GM13977 (cell line): ENCODE measurements at regions not wholly inside any gene's neighbourhood (a gene's known extent, or its start where the extent isn't known, plus 50 kb on each side); places are given as distances from the start of the nearest gene placed in this dataset.

Experiments used
- DNase-seq: peaks from one replicate; pipeline ENCODE4 v3.0.0; 2012; ENCODE audit warnings: low spot score
- in situ Hi-C: fragments of 300-500 bp; cut with MboI; formaldehyde crosslinking; loops from one replicate; pipeline ENCODE4 v1.12.0; 2022; ENCODE audit warnings: low sequenced_read_pairs, low pct_unique_long_range_greater_than_20kb, mixed read lengths, inconsistent platforms; ENCODE audit not compliant: unreplicated experiment
- TF ChIP-seq, protein P1 (sequence below): IDR thresholded peaks from 2 replicates; pipeline ENCODE4 v1.5.1; 2012; ENCODE audit warnings: mild to moderate bottlenecking, control low read depth; ENCODE audit not compliant: insufficient read depth; ENCODE audit errors: extremely low read depth, missing control alignments

DNA sequence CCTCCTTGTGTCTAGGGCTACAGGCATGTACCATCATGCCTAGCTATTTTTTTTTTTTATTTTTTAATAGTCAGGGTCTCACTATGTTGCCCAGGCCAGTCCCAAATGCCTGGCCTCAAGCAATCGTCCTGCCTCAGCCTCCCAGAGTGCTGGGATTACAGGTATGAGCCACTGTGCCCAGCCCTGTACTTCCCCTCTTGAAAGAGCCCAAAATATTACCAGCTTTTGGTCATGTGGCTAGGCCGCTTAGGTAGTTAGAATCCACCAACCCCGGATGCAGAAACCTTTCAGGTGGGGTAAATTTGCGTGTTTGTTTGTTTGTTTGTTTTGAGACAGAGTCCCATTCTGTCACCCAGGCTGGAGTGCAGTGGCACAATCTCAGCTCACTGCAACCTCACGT, 132.8 kb upstream of the C2CD4B start:
- no peak for DNase-seq
- TF ChIP-seq, protein P1, sequence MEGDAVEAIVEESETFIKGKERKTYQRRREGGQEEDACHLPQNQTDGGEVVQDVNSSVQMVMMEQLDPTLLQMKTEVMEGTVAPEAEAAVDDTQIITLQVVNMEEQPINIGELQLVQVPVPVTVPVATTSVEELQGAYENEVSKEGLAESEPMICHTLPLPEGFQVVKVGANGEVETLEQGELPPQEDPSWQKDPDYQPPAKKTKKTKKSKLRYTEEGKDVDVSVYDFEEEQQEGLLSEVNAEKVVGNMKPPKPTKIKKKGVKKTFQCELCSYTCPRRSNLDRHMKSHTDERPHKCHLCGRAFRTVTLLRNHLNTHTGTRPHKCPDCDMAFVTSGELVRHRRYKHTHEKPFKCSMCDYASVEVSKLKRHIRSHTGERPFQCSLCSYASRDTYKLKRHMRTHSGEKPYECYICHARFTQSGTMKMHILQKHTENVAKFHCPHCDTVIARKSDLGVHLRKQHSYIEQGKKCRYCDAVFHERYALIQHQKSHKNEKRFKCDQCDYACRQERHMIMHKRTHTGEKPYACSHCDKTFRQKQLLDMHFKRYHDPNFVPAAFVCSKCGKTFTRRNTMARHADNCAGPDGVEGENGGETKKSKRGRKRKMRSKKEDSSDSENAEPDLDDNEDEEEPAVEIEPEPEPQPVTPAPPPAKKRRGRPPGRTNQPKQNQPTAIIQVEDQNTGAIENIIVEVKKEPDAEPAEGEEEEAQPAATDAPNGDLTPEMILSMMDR: no peak
- in situ Hi-C loops: no loop called here

DNA sequence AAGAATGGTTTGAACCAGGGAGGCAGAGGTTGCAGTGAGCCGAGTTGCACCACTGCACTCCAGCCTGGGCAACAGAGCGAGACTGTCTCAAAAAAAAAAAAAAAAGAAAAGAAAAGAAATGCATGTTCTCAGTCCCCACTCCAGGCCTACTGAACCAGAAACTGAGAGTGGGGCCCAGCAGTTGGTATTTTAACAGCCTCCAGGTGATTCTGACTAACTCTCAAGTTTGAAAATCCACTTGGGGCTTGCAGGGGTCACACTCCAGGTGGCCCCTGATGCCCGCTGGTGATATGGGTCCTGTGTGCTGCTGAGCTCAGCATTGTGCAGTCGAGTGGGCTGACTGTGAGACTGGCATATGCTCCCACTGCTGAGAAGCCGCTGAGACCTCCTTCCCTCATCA, 133.7 kb upstream of the C2CD4B start:
- DNase-seq: no peak
- TF ChIP-seq, protein P1: no peak
- in situ Hi-C loops: no loop called here

- in situ Hi-C loops: no loop called here
- TF ChIP-seq, protein P1: no peak
- no peak for DNase-seq
These were observed 134.5 kb upstream of the C2CD4B start for GRCh38 chr15:62299541-62299940.

GRCh38 chr15:62301993-62302675, 137.0 kb upstream of the C2CD4B start:
- in situ Hi-C loops: no loop called here
- TF ChIP-seq, protein P1: no peak
- DNase-seq: no peak

- TF ChIP-seq, protein P1: peak; percentile 50
- DNase-seq: peak; percentile 53
- in situ Hi-C loops: no loop called here
These were observed 141.9 kb upstream of the C2CD4B start for GRCh38 chr15:62306851-62307504.

DNA sequence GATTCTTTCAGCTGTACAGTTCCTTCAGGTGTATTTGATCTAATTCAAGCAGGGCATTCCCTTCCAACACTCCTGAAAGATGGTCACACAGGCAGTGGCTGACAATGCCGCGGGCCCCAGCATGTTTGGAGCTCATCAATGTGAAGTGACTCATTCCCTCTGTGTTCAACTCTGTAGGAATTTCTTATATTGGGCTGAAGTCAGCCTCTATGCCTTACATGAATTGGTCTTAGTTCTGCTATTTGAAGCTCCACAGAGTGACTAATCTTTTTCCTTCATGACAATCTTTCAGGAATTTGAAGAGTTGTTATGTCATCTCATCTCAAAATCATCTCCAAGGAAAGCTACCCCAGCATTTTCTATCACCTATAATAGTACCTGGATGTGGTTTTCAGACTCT, 142.5 kb upstream of the C2CD4B start:
- no peak for DNase-seq
- TF ChIP-seq, protein P1: no peak
- in situ Hi-C loops: no loop called here
